ENCODE measurements at regions not wholly inside any gene's neighbourhood (a gene's known extent, or its start where the extent isn't known, plus 50 kb on each side); places are given as distances from the start of the nearest gene placed in this dataset.
A peak's percentile ranks its signal among the peaks of the same experiment; 100 is the strongest.

DNA sequence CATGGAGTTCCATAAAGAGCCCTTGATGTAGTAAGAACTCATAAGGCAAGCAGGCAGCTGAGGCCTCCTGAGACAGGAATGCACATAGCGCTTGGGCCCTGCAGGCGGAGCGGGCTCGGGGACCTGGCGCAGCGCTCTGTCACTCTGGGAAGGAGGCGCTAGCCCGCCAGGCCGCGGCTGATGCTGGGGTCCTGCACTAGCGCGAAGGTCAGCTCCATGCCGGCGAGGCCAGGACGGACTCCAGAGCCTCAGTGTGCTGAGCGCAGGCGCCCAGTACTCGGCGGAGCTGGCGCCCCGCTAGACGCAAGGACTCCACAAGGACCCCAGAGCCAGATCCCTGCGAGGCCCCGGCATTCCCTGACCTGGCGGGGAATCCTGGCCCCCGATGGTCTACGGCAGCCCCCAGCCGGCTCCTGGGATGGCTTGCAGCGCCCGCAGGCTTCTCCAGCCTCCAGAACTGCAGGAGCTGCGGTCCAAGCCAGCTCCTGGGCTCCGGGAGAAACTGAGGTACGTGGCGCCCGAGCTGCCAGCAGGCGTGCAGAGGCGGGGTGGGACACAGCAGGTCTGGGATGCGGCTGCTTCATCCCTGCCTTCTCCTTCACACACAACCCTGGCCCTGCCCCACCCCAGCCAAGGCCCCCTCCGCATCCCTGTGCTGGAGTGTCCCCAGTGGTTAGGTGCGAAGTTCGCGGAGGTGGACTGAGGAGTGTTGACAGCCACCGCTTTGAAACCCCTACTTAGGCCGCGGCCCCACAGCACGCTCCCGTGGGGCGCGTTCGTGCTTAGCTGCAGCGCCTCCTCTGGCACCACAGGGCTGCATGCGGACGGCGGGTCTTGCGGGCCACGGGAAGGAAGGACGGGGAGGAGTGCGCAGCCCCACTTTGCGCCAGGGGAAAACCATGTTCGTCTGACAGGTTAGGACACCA lies 761.5 kb upstream of the POM121L12 start:
- FAIRE-seq: no peak

DNA sequence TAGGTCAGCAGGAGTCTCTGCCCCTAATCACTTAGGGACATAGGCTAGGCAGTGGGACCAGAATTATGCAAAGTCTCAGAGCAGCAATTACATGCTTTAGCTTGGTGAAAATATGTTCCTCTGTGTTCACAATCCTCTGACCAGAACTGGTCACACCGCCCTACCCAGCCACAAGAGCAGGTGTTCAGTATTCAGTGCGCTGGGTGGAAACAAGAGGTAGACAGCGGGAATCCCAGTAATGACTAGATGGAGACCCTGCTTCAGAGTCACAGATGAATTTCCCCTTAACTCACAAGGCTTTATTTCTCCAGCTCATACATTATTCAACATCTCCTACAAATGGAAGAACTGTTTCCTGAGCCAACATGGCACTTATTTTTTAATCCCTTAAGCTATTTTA lies 763.7 kb upstream of the POM121L12 start:
- DNase-seq (ENCODE audit: insufficient read length, low spot score): no peak
- TF ChIP-seq, protein P1, sequence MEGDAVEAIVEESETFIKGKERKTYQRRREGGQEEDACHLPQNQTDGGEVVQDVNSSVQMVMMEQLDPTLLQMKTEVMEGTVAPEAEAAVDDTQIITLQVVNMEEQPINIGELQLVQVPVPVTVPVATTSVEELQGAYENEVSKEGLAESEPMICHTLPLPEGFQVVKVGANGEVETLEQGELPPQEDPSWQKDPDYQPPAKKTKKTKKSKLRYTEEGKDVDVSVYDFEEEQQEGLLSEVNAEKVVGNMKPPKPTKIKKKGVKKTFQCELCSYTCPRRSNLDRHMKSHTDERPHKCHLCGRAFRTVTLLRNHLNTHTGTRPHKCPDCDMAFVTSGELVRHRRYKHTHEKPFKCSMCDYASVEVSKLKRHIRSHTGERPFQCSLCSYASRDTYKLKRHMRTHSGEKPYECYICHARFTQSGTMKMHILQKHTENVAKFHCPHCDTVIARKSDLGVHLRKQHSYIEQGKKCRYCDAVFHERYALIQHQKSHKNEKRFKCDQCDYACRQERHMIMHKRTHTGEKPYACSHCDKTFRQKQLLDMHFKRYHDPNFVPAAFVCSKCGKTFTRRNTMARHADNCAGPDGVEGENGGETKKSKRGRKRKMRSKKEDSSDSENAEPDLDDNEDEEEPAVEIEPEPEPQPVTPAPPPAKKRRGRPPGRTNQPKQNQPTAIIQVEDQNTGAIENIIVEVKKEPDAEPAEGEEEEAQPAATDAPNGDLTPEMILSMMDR (IDR thresholded peaks at IDR 0.05; ENCODE audit: insufficient read depth, missing control alignments): no peak
- no peak for FAIRE-seq

More for the DNA sequence above, 761.5 kb upstream of the POM121L12 start:
- TF ChIP-seq, protein P1 (IDR thresholded peaks at IDR 0.05; ENCODE audit: insufficient read depth, missing control alignments): no peak
- DNase-seq (ENCODE audit: insufficient read length, low spot score): no peak

DNA sequence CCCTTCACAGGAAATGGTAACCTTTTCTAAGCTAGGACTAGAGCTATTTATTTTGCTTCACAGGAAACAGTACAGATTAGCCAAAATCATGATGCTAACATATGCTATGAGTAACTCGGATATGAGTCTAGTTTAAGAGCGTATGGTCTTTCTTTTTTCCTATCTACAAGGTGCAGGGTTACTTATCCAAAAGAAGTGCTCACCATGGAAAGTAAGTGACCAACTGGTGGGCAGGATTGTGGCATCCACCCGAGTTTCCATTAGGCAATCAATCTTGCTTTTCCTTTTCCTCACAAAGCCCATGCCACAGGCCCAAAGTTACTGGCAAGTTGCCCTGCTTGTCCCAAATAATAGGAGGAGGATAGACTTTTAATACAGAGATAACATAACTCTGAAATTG lies 765.1 kb upstream of the POM121L12 start:
- no peak for DNase-seq (ENCODE audit: insufficient read length, low spot score)
- no peak for FAIRE-seq
- TF ChIP-seq, protein P1 (IDR thresholded peaks at IDR 0.05; ENCODE audit: insufficient read depth, missing control alignments): no peak

DNA sequence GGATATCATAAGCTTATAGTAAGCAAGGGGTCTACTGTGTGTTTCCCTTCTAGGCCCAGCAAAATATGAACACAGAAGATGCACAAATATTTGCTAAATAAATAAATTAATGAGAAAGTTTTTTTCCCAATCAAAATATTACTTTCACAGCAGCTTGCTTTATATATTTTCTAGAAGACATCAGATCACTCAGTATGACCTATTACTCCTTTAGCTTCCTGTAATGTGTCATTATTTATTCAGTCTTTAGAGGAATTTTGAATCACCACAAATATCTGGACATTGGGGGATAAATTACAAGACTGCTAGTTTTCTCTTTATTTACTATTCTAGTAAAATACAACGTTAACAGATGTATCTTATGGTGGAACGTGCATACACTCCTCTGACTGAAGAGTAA lies 765.8 kb upstream of the POM121L12 start:
- DNase-seq (ENCODE audit: insufficient read length, low spot score) (no peak), FAIRE-seq (no peak)
- TF ChIP-seq, protein P1 (IDR thresholded peaks at IDR 0.05; ENCODE audit: insufficient read depth, missing control alignments): no peak

DNA sequence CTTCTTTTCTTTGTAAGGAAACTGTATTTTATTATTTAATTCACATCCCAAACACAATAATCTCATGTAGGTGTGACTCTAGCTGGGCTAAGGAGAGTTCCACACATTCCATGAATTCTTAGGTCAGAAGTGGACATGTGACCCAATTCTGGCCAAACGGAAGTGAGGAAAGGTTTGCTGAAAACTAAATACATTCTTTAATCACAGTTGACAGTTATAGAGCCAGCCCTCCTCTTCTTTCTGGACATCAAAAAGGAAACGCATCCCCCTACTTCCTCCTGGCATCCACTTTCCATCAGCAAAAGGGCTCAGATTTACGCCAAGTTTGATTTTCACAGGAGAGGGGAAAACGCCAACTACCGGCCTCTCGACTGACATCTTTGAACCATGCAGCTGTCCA lies 774.4 kb upstream of the POM121L12 start:
- no peak for DNase-seq (ENCODE audit: insufficient read length, low spot score)
- no peak for FAIRE-seq

DNA sequence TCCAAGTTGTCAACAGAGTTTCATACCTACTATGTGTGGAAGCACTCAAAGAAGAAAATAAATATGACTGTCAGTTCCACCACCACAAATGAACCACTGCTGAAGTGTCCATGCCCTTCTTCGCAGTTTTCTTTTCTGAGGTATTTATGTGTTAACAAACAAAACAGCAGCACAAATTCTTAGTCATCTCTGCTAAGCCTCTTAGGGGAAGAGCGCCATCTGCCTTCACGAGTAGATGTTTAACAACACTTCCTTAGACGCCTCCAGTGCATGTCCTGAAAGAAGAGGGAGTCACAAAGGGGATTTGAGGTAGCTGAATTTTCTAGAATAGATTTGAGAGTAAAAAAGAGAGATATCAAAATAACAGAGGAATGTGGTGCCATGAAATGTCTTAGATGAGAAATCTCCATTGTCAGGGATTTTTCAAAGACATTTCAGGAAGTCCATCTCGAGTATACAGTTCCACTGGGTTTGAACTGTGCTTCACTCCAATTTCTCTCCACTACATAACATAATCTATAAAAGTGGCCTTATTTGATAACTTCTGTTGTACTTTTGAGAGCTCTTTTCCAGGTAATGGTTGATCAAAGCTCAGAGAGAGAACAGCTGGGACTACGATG lies 775.3 kb upstream of the POM121L12 start:
- peak; percentile 42 for DNase-seq (ENCODE audit: insufficient read length, low spot score)
- TF ChIP-seq, protein P1 (IDR thresholded peaks at IDR 0.05; ENCODE audit: insufficient read depth, missing control alignments): peak; percentile 35
- peak; percentile 74 for FAIRE-seq

More for the DNA sequence above, 774.4 kb upstream of the POM121L12 start:
- TF ChIP-seq, protein P1 (IDR thresholded peaks at IDR 0.05; ENCODE audit: insufficient read depth, missing control alignments): no peak

DNA sequence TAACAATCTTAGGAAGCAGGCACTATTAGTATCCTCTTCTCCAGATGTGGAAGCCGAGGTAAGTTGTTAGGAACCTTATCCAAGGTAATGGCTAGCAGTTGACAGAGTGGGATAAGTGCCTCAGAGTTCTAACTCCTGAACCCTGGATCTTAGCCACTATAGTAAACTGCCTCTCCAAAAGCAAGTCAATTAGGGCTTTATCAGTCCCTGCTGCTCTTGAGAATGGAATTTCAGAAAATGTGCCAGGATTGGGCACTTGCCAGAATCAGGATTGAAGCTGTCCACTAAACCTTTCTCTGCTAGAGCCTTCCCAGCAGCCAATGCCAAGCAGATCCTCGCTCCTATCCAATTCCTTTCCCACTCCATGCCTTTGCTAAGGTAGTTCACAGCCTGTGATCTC lies 777.5 kb upstream of the POM121L12 start:
- DNase-seq (ENCODE audit: insufficient read length, low spot score) (no peak), FAIRE-seq (no peak)
- TF ChIP-seq, protein P1 (IDR thresholded peaks at IDR 0.05; ENCODE audit: insufficient read depth, missing control alignments): no peak

All from D721Med (cell line).